Lung (tissue), 11 donors: ENCODE measurements at regions not wholly inside any gene's neighbourhood (a gene's known extent, or its start where the extent isn't known, plus 50 kb on each side); places are given as distances from the start of the nearest gene placed in this dataset.

Source experiments
- ATAC-seq: fragments of 200-7000 bp; cut with Tn5 transposase; one replicate; pipeline ENCODE4 v1.9.1; 2020; ENCODE audit warnings: moderate number of reproducible peaks; ENCODE audit not compliant: insufficient read depth, low FRiP score
- DNase-seq, 3 donors: peaks; one replicate each; pipeline ENCODE4 v3.0.0-alpha.2; 2013 to 2017
- H3K27ac ChIP-seq, 2 donors: one replicate each; pipeline ENCODE4 v1.5.1; 2013; ENCODE audit warnings: mild to moderate bottlenecking in 2 of 2, moderate library complexity in 2 of 2, control low read depth in 1 of 2, inconsistent platforms in 1 of 2, low read depth in 1 of 2, low read length in 1 of 2
- H3K27me3 ChIP-seq, 3 donors: one replicate each; pipeline ENCODE4 v1.5.1; 2013; ENCODE audit warnings: low read length in 2 of 3; ENCODE audit not compliant: control insufficient read depth in 3 of 3, insufficient read depth in 3 of 3
- H3K36me3 ChIP-seq, 4 donors: one replicate each; pipeline ENCODE4 v1.5.1; 2013; ENCODE audit warnings: low read length in 4 of 4, mild to moderate bottlenecking in 1 of 4, moderate library complexity in 1 of 4; ENCODE audit not compliant: control insufficient read depth in 4 of 4, insufficient read depth in 4 of 4
- H3K4me1 ChIP-seq, 5 donors: one replicate each; pipeline ENCODE4 v1.5.1; 2013; ENCODE audit warnings: low read length in 5 of 5, mild to moderate bottlenecking in 2 of 5, moderate library complexity in 1 of 5; ENCODE audit not compliant: control insufficient read depth in 5 of 5, insufficient read depth in 5 of 5
- H3K4me3 ChIP-seq: one replicate; pipeline ENCODE4 v1.5.1; 2013; ENCODE audit warnings: mild to moderate bottlenecking, control low read depth, moderate library complexity
- H3K9ac ChIP-seq, 2 donors: one replicate each; pipeline ENCODE4 v1.5.1; 2013; ENCODE audit warnings: low read length in 2 of 2, control low read depth in 1 of 2; ENCODE audit not compliant: insufficient read depth in 1 of 2
- H3K9me3 ChIP-seq, 4 donors: one replicate each; pipeline ENCODE4 v1.5.1; 2013; ENCODE audit warnings: low read length in 3 of 4, mild to moderate bottlenecking in 1 of 4, moderate library complexity in 1 of 4; ENCODE audit not compliant: control insufficient read depth in 4 of 4, insufficient read depth in 3 of 4
- CTCF ChIP-seq: IDR thresholded peaks from 2 replicates; pipeline ENCODE4 v1.5.1; 2012; ENCODE audit warnings: mild to moderate bottlenecking; ENCODE audit errors: control extremely low read depth, extremely low read depth
- WGBS, 2 donors: extraction: QIAGEN DNeasy Blood & Tissue Kit; methylation state at CpG; one replicate each; pipeline ENCODE4 v1.1.7; 2013; 5-methylcytosine and 5-hydroxymethylcytosine counted together
- donor health status: control.
- donor health status: control.
- donor health status: Bipolar disorder and iron deficiency.
- donor health status: healthy.
- donor health status: DM: yes; HTN: yes; CAD: no.

GRCh38 chrX:45885931-45886330 is 659.3 kb downstream of the ZNF674 start:
- Histone ChIP-seq H3K27ac (no peak overlapping the region), H3K36me3 (no peaks in the 10 kb centered on the region), H3K4me1 (no peaks in the 10 kb centered on the region), H3K4me3 (no peak overlapping the region), H3K27me3 (peaks cover 0 to 6% (median 0%) of the 10 kb centered on the region in 3 donors), H3K9ac (no peak overlapping the region), H3K9me3 (no peaks in the 10 kb centered on the region)
- TF ChIP-seq CTCF: no peak
- WGBS, 2 donors: 85 to 94% methylated on average over 2 of the region's 2 CpGs
- ATAC-seq (no peak), DNase-seq (no peak)

DNA sequence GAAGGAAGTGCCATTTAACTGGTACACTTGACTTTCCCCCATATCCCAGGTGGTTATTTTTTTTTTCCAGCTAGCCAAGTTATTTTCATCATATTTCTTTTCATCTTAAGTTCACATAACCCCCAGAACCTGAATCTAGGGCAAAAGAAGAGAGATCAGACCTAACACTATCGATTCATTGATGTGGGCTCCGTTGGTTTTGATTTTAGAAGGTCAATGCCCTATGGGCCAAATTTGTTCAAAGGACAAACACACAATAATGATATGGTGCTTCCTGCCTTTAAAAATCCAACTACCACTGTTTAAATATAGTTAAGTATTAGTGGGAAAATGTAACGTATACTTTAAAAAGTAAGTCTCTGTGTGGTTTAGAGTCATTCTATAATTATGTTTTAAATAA is 665.7 kb downstream of the ZNF674 start:
- Histone ChIP-seq H3K4me3 (no peak overlapping the region), H3K27ac (no peak overlapping the region), H3K27me3 (peaks cover 0 to 7% (median 0%) of the 10 kb centered on the region in 3 donors), H3K9ac (no peak overlapping the region), H3K4me1 (no peaks in the 10 kb centered on the region), H3K9me3 (no peaks in the 10 kb centered on the region), H3K36me3 (no peaks in the 10 kb centered on the region)
- 82 to 90% methylated on average over 3 of the region's 3 CpGs for WGBS, 2 donors
- ATAC-seq (no peak), DNase-seq (no peak)
- TF ChIP-seq CTCF: no peak

DNA sequence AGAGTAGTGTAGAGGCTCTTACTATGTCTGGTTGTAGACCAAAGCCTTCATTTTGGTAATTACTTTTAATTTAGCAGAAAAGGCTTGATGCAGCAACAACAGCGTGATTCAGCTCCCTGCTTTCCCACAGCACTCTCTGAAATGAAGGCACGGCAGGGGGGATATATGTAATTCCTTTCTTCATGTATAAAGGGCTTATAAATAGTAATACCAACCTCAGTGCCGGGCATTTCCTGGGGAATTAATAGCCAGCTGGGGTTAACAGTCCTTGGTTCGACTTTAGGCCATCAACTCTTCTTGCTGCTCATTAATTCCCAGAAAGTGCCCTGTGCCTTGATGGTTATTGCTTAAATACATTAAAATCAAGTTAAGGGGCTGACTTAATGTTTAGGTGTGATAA is 669.0 kb downstream of the ZNF674 start:
- Histone ChIP-seq H3K27ac (no peak overlapping the region), H3K9me3 (no peaks in the 10 kb centered on the region), H3K4me3 (no peak overlapping the region), H3K36me3 (no peaks in the 10 kb centered on the region), H3K4me1 (no peaks in the 10 kb centered on the region), H3K9ac (no peak overlapping the region), H3K27me3 (peaks cover 0 to 3% (median 0%) of the 10 kb centered on the region in 3 donors)
- ATAC-seq (no peak), DNase-seq (no peak)
- TF ChIP-seq CTCF: no peak
- 74 to 92% methylated on average over 4 of the region's 4 CpGs for WGBS, 2 donors

GRCh38 chrX:45873781-45874180 is 671.4 kb downstream of the ZNF674 start:
- no peak for ATAC-seq

More at GRCh38 chrX:45873781-45874180, 671.4 kb downstream of the ZNF674 start:
- 80 to 94% methylated on average over 3 of the region's 3 CpGs for WGBS, 2 donors
- TF ChIP-seq CTCF: no peak
- H3K36me3 ChIP-seq: no peaks in the 10 kb centered on the region
- H3K9me3 ChIP-seq: no peaks in the 10 kb centered on the region
- H3K4me1 ChIP-seq: no peaks in the 10 kb centered on the region
- H3K9ac ChIP-seq: no peak overlapping the region
- no peak overlapping the region for H3K27ac ChIP-seq
- peaks cover 0 to 3% (median 0%) of the 10 kb centered on the region in 3 donors for H3K27me3 ChIP-seq
- no peak overlapping the region for H3K4me3 ChIP-seq
- DNase-seq: no peak
